ENCODE measurements at regions not wholly inside any gene's neighbourhood (a gene's known extent, or its start where the extent isn't known, plus 50 kb on each side); places are given as distances from the start of the nearest gene placed in this dataset.

- no peak for DNase-seq
Observed at GRCh38 chr3:193879099-193879863, 256.7 kb upstream of the HES1 start.

GRCh38 chr3:193879864-193880242 lies 256.1 kb upstream of the HES1 start:
- no peak for DNase-seq

- DNase-seq, result no peak
Observed at GRCh38 chr3:193882091-193882490, 253.9 kb upstream of the HES1 start.

- no peak for DNase-seq
Observed at GRCh38 chr3:193883551-193883950, 252.4 kb upstream of the HES1 start.

- no peak for DNase-seq
Observed at GRCh38 chr3:193884027-193884426, 251.9 kb upstream of the HES1 start.

GRCh38 chr3:193884652-193885051 lies 251.3 kb upstream of the HES1 start:
- DNase-seq, result no peak

GRCh38 chr3:193885832-193886231 lies 250.1 kb upstream of the HES1 start:
- DNase-seq, result no peak

- DNase-seq, result no peak
Observed at GRCh38 chr3:193890016-193890897, 245.7 kb upstream of the HES1 start.

GRCh38 chr3:193894121-193894863 lies 241.7 kb upstream of the HES1 start:
- no peak for DNase-seq

- no peak for DNase-seq
Observed at GRCh38 chr3:193895409-193895808, 240.5 kb upstream of the HES1 start.

- no peak for DNase-seq
Observed at GRCh38 chr3:193896419-193896818, 239.5 kb upstream of the HES1 start.

GRCh38 chr3:193897288-193897687 lies 238.7 kb upstream of the HES1 start:
- DNase-seq, result no peak

GRCh38 chr3:193897731-193898180 lies 238.2 kb upstream of the HES1 start:
- no peak for DNase-seq

- DNase-seq, result no peak
Observed at GRCh38 chr3:193899001-193899400, 236.9 kb upstream of the HES1 start.

- DNase-seq, result no peak
Observed at GRCh38 chr3:193901007-193901406, 234.9 kb upstream of the HES1 start.

GRCh38 chr3:193902607-193903511 lies 233.1 kb upstream of the HES1 start:
- DNase-seq, result no peak

- DNase-seq, result no peak
Observed at GRCh38 chr3:193903512-193903817, 232.5 kb upstream of the HES1 start.

GRCh38 chr3:193903966-193904365 lies 232.0 kb upstream of the HES1 start:
- no peak for DNase-seq

GRCh38 chr3:193905541-193906396 lies 230.2 kb upstream of the HES1 start:
- no peak for DNase-seq

- no peak for DNase-seq
Observed at GRCh38 chr3:193906849-193907410, 229.0 kb upstream of the HES1 start.

GRCh38 chr3:193908181-193908744 lies 227.7 kb upstream of the HES1 start:
- DNase-seq, result no peak
